ENCODE measurements at regions not wholly inside any gene's neighbourhood (a gene's known extent, or its start where the extent isn't known, plus 50 kb on each side); places are given as distances from the start of the nearest gene placed in this dataset.

DNA sequence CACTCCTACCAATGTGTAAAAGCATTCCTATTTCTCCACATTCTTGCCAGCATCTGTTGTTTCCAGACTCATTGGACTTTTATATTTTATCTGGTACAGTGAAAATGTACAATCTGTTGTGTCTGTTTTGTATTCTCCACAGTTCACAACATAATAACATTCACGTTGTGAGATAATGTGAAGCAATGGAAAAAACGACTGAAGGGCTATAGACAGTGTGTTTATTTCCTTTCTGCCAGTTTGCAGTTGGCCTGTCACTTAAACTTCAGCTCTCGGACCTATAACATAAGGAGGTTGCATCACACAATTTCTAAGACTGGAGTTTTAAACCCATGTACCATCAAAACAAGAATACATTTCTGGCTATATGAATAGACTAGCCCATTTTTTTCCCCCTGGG lies 965.5 kb upstream of the ATXN8OS start:
- WGBS, result 44% methylated on average over 3 of the region's 3 CpGs

DNA sequence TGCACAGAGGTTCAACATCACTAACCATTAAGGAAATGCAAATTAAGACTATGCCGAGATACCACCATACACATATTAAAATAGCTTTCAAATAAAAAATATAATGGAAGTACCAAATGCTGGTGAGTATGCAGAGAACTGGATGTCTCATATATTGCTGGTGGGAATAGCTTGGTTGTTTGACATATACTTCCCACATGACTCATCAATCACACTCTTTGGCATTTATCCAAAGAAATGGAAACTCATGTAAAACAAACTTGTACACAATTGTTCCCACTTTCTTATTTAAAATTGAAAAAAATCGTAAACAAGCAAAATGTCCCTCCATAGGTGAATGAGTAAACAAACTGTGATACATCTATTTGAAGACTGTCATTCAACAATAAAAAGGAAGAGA lies 982.6 kb upstream of the ATXN8OS start:
- H3K9me3 ChIP-seq, result no peaks in the 10 kb centered on the region
- intact Hi-C loops (cut with DNase I), result no loop called here

More for the DNA sequence above, 965.5 kb upstream of the ATXN8OS start:
- no peak for TF ChIP-seq POLR2AphosphoS5 (IDR thresholded peaks at IDR 0.05)
- TF ChIP-seq, protein P1, sequence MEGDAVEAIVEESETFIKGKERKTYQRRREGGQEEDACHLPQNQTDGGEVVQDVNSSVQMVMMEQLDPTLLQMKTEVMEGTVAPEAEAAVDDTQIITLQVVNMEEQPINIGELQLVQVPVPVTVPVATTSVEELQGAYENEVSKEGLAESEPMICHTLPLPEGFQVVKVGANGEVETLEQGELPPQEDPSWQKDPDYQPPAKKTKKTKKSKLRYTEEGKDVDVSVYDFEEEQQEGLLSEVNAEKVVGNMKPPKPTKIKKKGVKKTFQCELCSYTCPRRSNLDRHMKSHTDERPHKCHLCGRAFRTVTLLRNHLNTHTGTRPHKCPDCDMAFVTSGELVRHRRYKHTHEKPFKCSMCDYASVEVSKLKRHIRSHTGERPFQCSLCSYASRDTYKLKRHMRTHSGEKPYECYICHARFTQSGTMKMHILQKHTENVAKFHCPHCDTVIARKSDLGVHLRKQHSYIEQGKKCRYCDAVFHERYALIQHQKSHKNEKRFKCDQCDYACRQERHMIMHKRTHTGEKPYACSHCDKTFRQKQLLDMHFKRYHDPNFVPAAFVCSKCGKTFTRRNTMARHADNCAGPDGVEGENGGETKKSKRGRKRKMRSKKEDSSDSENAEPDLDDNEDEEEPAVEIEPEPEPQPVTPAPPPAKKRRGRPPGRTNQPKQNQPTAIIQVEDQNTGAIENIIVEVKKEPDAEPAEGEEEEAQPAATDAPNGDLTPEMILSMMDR (IDR thresholded peaks at IDR 0.05), result no peak
- no peak for TF ChIP-seq POLR2A (IDR thresholded peaks at IDR 0.05)
- no peak for DNase-seq (ENCODE audit: low spot score)
- Histone ChIP-seq H3K27ac (no peak overlapping the region), H3K27me3 (replicated peaks; ENCODE audit: insufficient read depth) (no peaks in the 10 kb centered on the region), H3K4me1 (replicated peaks) (no peaks in the 10 kb centered on the region), H3K36me3 (no peaks in the 10 kb centered on the region), H3K4me3 (no peak overlapping the region), H3K9me3 (no peaks in the 10 kb centered on the region)
- intact Hi-C loops (cut with DNase I), result no loop called here

GRCh38 chr13:69109891-69110525 lies 997.6 kb upstream of the ATXN8OS start:
- intact Hi-C loops (cut with DNase I), result no loop called here
- TF ChIP-seq, protein P1 (IDR thresholded peaks at IDR 0.05), result no peak
- TF ChIP-seq POLR2AphosphoS5 (IDR thresholded peaks at IDR 0.05) (no peak), POLR2A (IDR thresholded peaks at IDR 0.05) (no peak)
- Histone ChIP-seq H3K9me3 (no peaks in the 10 kb centered on the region), H3K4me3 (no peak overlapping the region), H3K27me3 (replicated peaks; ENCODE audit: insufficient read depth) (no peaks in the 10 kb centered on the region), H3K4me1 (replicated peaks) (no peaks in the 10 kb centered on the region), H3K36me3 (no peaks in the 10 kb centered on the region), H3K27ac (no peak overlapping the region)
- no peak for DNase-seq (ENCODE audit: low spot score)
- 90% methylated on average over 3 of the region's 3 CpGs for WGBS

More for the DNA sequence above, 982.6 kb upstream of the ATXN8OS start:
- Histone ChIP-seq H3K27ac (no peak overlapping the region), H3K4me3 (no peak overlapping the region), H3K4me1 (replicated peaks) (no peaks in the 10 kb centered on the region), H3K36me3 (no peaks in the 10 kb centered on the region), H3K27me3 (replicated peaks; ENCODE audit: insufficient read depth) (no peaks in the 10 kb centered on the region)
- 84% methylated on average over 2 of the region's 2 CpGs for WGBS
- TF ChIP-seq POLR2AphosphoS5 (IDR thresholded peaks at IDR 0.05) (no peak), POLR2A (IDR thresholded peaks at IDR 0.05) (no peak)
- TF ChIP-seq, protein P1 (IDR thresholded peaks at IDR 0.05), result no peak
- DNase-seq (ENCODE audit: low spot score), result no peak

- H3K27me3 ChIP-seq (replicated peaks; ENCODE audit: insufficient read depth), result no peaks in the 10 kb centered on the region
Observed at GRCh38 chr13:69108486-69108885, 999.1 kb upstream of the ATXN8OS start.

GRCh38 chr13:69107436-69107835 lies 1000.2 kb upstream of the ATXN8OS start:
- no peak for TF ChIP-seq POLR2A (IDR thresholded peaks at IDR 0.05)
- TF ChIP-seq, protein P1 (IDR thresholded peaks at IDR 0.05), result no peak
- TF ChIP-seq POLR2AphosphoS5 (IDR thresholded peaks at IDR 0.05), result no peak
- no peaks in the 10 kb centered on the region for H3K27me3 ChIP-seq (replicated peaks; ENCODE audit: insufficient read depth)

More at GRCh38 chr13:69108486-69108885, 999.1 kb upstream of the ATXN8OS start:
- Histone ChIP-seq H3K36me3 (no peaks in the 10 kb centered on the region), H3K27ac (no peak overlapping the region), H3K4me1 (replicated peaks) (no peaks in the 10 kb centered on the region), H3K4me3 (no peak overlapping the region), H3K9me3 (no peaks in the 10 kb centered on the region)
- TF ChIP-seq POLR2AphosphoS5 (IDR thresholded peaks at IDR 0.05), result no peak
- TF ChIP-seq, protein P1 (IDR thresholded peaks at IDR 0.05), result no peak
- no peak for TF ChIP-seq POLR2A (IDR thresholded peaks at IDR 0.05)
- intact Hi-C loops (cut with DNase I), result no loop called here
- DNase-seq (ENCODE audit: low spot score), result no peak

More at GRCh38 chr13:69107436-69107835, 1000.2 kb upstream of the ATXN8OS start:
- Histone ChIP-seq H3K27ac (no peak overlapping the region), H3K36me3 (no peaks in the 10 kb centered on the region), H3K9me3 (no peaks in the 10 kb centered on the region), H3K4me3 (no peak overlapping the region), H3K4me1 (replicated peaks) (no peaks in the 10 kb centered on the region)
- no peak for DNase-seq (ENCODE audit: low spot score)
- intact Hi-C loops (cut with DNase I), result no loop called here
